Skeletal muscle cell (primary cell): ENCODE measurements at regions not wholly inside any gene's neighbourhood (a gene's known extent, or its start where the extent isn't known, plus 50 kb on each side); places are given as distances from the start of the nearest gene placed in this dataset.
"Not testable (repeated sequence)": the region's sequence is repeated elsewhere in the genome, so short reads cannot be mapped to it uniquely, and the experiment has no call there.

Source experiments
- DNase-seq: peaks from one replicate; pipeline ENCODE4 v3.0.0-alpha.2; 2010; ENCODE audit warnings: low read depth
- H3K4me3 ChIP-seq: 2 replicates; pipeline ENCODE4 v1.5.1; 2011; ENCODE audit warnings: low read depth, mild to moderate bottlenecking, control low read depth, low read length, moderate library complexity

- no peak for DNase-seq
- no peak overlapping the region for H3K4me3 ChIP-seq
These were observed 135.7 kb downstream of the IGF1 start for GRCh38 chr12:102344691-102345090.

- H3K4me3 ChIP-seq, result no peak overlapping the region
- no peak for DNase-seq
These were observed 136.8 kb downstream of the IGF1 start for GRCh38 chr12:102343361-102344121.

GRCh38 chr12:102342281-102343006 is 137.9 kb downstream of the IGF1 start:
- no peak for DNase-seq
- no peak overlapping the region for H3K4me3 ChIP-seq

- H3K4me3 ChIP-seq, result no peak overlapping the region
- no peak for DNase-seq
These were observed 137.1 kb upstream of the PMCH start for GRCh38 chr12:102334765-102335164.

GRCh38 chr12:102331419-102331818 is 133.8 kb upstream of the PMCH start:
- H3K4me3 ChIP-seq, result no peak overlapping the region
- DNase-seq, result no peak

- no peak for DNase-seq
- H3K4me3 ChIP-seq, result no peak overlapping the region
These were observed 132.2 kb upstream of the PMCH start for GRCh38 chr12:102329883-102330282.

- no peak overlapping the region for H3K4me3 ChIP-seq
- DNase-seq, result no peak
These were observed 129.3 kb upstream of the PMCH start for GRCh38 chr12:102326982-102327381.

- DNase-seq, H3K4me3 ChIP-seq: not testable (repeated sequence)
These were observed 127.5 kb upstream of the PMCH start for GRCh38 chr12:102325108-102325507.

GRCh38 chr12:102323799-102324198 is 126.2 kb upstream of the PMCH start:
- no peak for DNase-seq
- H3K4me3 ChIP-seq, result no peak overlapping the region

GRCh38 chr12:102322254-102322653 is 124.6 kb upstream of the PMCH start:
- no peak overlapping the region for H3K4me3 ChIP-seq
- DNase-seq, result no peak

- no peak for DNase-seq
- no peak overlapping the region for H3K4me3 ChIP-seq
These were observed 123.9 kb upstream of the PMCH start for GRCh38 chr12:102321305-102322082.

- no peak overlapping the region for H3K4me3 ChIP-seq
- DNase-seq, result no peak
These were observed 119.5 kb upstream of the PMCH start for GRCh38 chr12:102317155-102317554.

GRCh38 chr12:102316723-102317122 is 119.1 kb upstream of the PMCH start:
- DNase-seq, result no peak
- H3K4me3 ChIP-seq, result no peak overlapping the region

GRCh38 chr12:102314821-102315220 is 117.2 kb upstream of the PMCH start:
- no peak overlapping the region for H3K4me3 ChIP-seq
- no peak for DNase-seq

GRCh38 chr12:102313116-102313971 is 115.7 kb upstream of the PMCH start:
- H3K4me3 ChIP-seq, DNase-seq: not testable (repeated sequence)

- H3K4me3 ChIP-seq, result no peak overlapping the region
- no peak for DNase-seq
These were observed 107.9 kb upstream of the PMCH start for GRCh38 chr12:102305486-102305885.

GRCh38 chr12:102304667-102305066 is 107.0 kb upstream of the PMCH start:
- H3K4me3 ChIP-seq, DNase-seq: not testable (repeated sequence)

GRCh38 chr12:102302553-102302952 is 104.9 kb upstream of the PMCH start:
- no peak overlapping the region for H3K4me3 ChIP-seq
- DNase-seq, result no peak

GRCh38 chr12:102301547-102301946 is 103.9 kb upstream of the PMCH start:
- DNase-seq, result no peak
- no peak overlapping the region for H3K4me3 ChIP-seq
